Stimulated activated CD8-positive, alpha-beta memory T cell treated with anti-CD3 and anti-CD28 coated beads, Interleukin-2, amount 100 ng/mL, for 48 hours (primary cell): ENCODE measurements at regions not wholly inside any gene's neighbourhood (a gene's known extent, or its start where the extent isn't known, plus 50 kb on each side); places are given as distances from the start of the nearest gene placed in this dataset.
"Not testable (repeated sequence)": the region's sequence is repeated elsewhere in the genome, so short reads cannot be mapped to it uniquely, and the experiment has no call there.

Experiments used
- DNase-seq, 2 donors: peaks; one replicate each; pipeline ENCODE4 v3.0.0-alpha.2; 2020; ENCODE audit warnings: low read depth in 2 of 2

- no peak for DNase-seq
These were observed 160.2 kb downstream of the SH2D4B start for GRCh38 chr10:80697926-80698325.

GRCh38 chr10:80699602-80700039, 161.9 kb downstream of the SH2D4B start:
- peak; percentile 67 to 68 for DNase-seq

GRCh38 chr10:80700252-80700651, 162.6 kb downstream of the SH2D4B start:
- no peak for DNase-seq

DNA sequence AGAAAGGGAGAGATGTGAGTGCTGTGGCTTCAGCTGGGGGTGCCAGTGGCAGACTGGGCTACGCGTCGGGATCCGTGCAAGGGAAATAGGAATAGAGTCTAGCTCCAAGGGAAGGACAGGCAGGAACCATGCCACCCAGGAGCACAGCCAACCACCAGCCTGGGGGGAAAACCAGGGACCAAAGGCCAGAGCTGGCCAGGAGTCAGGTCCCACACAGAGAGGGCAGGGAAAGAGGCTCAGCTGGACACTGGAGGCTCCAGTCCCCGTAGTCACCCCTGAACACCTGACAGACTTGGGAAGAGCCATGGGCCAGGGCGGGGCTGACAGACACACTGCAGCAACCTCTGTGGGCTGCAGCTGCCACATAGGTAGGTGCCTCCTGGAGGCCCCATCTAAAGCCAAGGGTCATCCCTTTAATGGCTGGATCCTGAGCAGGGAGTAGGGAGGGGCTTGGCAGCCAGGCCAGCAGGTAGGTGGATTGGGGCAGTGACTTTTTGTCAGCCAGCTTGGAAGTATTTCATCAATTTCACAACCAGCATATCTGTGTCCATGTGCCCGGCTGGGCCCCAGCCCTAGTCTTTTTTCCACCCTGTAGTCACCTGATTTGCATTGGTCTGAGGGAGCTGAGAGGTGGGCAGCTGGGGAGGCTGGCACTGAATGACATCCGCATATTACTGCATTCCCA, 163.2 kb downstream of the SH2D4B start:
- DNase-seq = no peak

DNA sequence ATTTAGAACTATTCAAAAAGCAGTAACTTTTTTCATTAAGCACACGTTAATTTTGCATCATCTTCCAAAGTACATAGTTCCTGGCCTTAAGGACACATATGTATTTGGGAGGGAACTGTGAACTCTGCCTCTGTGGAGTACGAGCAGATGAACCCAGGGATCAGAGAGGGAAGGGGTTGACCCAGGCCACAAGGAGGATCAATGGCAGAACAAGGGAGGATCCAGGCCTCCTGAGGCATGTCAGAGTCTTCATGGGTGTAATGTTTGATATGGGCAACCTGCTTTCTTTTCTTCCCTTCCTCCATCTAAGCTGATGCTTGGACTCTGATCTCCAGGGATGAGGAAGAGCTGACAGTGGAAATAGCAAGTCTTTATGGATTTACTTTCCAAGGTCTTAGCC, 164.0 kb downstream of the SH2D4B start:
- no peak for DNase-seq

DNA sequence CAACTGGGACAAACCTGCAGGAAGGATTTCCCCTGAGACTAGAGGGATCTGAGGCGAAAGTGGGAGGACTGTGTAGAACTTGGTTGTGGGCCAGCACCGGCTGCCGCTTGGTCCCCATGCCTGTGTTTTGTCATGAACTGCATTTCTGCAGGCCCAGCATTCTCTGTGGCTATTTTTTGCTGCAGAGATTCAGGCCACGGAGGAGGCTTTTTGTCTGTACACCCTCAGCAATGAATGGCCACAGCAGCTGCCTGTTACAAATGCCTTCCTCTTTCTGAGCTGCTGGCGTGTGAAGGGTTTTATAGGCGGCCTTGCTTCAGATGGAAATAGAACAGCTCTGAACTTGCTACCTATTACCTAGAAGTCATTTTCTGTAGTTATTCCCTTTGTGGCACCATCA, 164.4 kb downstream of the SH2D4B start:
- DNase-seq = no peak

- DNase-seq = no peak
These were observed 168.2 kb downstream of the SH2D4B start for GRCh38 chr10:80705899-80706298.

- no peak for DNase-seq
These were observed 170.5 kb downstream of the SH2D4B start for GRCh38 chr10:80708185-80708584.

DNA sequence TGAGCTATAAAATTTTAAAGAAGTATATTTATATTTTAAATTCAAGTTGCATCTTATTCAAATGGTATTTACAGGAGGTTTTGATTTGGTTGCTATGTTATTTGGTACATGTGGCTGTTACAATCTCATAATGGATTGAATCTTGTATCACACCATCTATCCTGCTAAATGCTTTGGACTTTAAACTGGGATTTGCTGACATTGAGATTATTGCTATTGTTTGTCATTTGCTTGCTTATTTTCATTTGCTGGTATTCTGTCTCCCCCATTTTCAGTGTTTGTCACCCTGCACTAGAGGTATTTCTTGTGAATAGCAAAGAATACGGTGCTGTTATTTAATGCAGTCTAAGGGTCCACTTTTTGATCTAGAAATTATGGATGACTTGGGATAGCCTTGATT, 171.1 kb downstream of the SH2D4B start:
- DNase-seq = no peak

DNA sequence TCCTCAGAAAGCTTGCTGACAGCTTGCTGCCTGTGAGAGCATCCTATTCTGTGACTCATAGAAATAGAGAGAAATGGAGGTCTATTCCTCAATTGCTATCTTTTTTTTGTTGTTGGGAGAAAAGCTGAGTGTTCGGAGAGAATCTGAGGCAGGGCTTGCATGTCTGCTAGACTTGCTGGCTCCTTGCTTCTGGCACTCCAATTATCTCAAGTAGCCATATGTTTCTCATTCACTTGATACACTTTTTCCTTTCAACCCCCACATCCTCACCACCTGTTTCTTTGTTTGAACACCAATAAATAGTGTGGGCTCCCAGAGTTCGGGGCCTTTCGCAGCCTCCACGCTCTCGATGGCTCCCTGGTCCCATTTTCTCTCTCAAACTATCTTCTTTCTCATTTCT, 172.2 kb downstream of the SH2D4B start:
- no peak for DNase-seq

- no peak for DNase-seq
These were observed 175.8 kb downstream of the SH2D4B start for GRCh38 chr10:80713398-80713928.

- DNase-seq = no peak
These were observed 176.9 kb downstream of the SH2D4B start for GRCh38 chr10:80714566-80714965.

- no peak for DNase-seq
These were observed 180.3 kb downstream of the SH2D4B start for GRCh38 chr10:80718024-80718423.

DNA sequence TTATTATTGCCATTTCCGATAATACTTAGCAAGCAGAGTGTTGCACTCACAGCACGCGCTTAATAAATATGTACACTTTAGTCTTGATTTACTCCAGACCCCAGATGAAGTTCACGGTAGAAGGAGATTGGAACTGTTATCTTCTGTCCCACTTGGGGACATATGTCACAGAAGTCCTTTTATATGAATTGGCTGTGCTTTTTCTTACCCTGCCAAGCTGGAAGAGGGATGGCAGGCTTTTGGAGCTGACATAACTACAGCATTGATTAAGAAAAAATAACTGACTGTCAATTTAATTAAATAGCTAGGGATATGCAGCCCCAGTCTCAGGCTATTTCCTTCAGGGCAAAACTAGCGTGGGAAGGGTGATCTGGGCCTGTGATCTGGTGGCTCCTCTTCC, 182.2 kb downstream of the SH2D4B start:
- DNase-seq = no peak

DNA sequence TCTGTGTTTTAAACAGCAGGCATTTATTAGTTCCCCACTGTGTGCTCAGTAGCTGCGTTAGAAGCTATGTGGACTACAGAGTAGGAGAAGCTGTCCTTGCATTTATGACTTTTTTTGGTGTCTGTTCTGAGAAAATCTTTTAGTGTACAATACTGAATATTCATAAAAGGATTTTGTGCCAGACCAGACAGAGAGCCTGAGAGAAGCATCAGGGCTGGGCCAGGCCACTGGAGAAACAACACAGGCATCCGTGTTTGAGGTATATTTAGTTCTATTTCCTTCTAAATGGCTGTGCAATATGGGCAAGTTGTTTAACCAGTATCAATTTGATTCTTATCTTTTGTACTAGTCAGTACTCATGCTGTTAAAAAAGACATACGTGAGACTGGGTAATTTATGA, 182.8 kb downstream of the SH2D4B start:
- no peak for DNase-seq

- DNase-seq = not testable (repeated sequence)
These were observed 190.7 kb downstream of the SH2D4B start for GRCh38 chr10:80728354-80728753.

DNA sequence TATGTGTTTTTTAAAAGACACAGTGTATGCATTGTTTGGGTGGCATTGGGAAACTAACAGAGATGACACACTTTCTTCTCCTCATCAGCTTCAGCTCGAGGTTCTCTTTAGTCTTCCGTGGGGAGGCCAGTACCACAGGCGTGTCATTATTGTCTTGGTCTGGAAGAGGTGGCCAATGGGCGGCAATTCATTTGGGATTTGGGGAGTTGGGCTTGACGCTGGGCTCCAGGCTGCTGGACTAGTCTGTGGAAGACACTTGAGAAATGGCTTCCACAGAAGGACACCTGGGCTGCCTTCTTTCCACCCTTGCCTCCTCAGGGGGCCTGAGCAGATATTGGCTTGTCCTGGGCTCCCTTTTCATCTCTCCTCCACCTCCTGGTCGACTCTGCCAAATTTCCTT, 192.2 kb downstream of the SH2D4B start:
- DNase-seq = no peak

DNA sequence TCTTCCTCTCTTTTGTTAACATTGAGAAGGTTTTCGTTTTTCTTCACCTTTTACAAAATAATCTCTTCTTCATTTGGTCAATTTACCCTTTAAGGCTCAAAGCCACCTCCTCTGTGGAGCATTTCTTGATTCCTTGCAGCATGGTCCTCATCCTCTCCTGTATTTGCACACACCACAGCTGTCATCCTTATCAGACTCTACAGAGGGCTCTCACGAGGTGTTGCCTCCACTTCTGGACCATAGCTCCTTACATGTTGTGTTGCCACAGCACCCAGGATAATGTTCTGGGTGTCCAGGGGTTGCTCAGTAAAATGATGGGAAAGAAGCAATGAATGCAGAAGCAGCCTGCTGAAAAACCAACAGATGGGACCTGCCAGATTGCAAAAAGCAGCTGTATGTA, 192.8 kb downstream of the SH2D4B start:
- DNase-seq = no peak

DNA sequence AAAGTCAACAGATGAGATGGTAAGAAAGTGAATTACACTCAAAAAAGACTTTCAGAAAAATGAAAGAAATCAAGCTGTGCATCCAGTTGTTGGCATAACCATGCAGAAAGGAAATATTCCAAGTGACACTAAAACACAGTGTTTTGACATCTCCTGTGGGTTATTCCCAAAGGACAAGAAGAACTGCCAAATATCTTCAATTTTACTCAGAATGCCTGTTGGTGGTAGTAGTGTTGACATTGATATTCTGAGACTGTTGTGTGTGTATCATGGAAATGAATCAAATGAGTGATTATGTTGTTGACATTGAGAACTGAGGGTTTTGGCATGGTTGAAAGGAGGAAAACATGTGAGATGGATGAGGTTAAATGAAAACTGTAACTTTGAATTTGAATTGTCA, 196.9 kb downstream of the SH2D4B start:
- DNase-seq = no peak

DNA sequence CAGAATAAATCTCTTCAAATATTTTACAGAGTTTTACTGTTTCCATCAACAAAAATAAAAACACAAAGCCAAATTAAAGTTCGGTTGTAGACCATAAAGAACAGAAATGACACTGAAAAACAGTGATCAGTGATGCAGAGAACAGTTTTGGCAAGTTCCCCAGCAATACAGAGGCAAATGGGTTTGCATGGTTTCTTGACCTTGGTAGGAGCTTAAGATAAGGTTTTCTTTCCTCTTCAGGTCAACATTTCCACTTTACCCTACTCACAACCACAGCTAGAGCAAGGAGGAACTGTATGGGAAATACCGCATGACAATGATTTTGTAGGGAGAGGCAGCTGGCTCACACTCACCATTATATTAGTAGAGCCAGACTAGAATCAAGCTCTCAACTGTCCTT, 199.5 kb downstream of the SH2D4B start:
- no peak for DNase-seq

GRCh38 chr10:80739328-80739727, 201.6 kb downstream of the SH2D4B start:
- no peak for DNase-seq

GRCh38 chr10:80739963-80740715, 202.4 kb downstream of the SH2D4B start:
- DNase-seq = no peak

- no peak for DNase-seq
These were observed 203.6 kb downstream of the SH2D4B start for GRCh38 chr10:80741278-80741677.
